Epithelial cell of proximal tubule (primary cell): ENCODE measurements at regions not wholly inside any gene's neighbourhood (a gene's known extent, or its start where the extent isn't known, plus 50 kb on each side); places are given as distances from the start of the nearest gene placed in this dataset.

Experiments
- DNase-seq: peaks from one replicate; pipeline ENCODE4 v3.0.0-alpha.2; 2011; ENCODE audit warnings: low read depth
- H3K4me3 ChIP-seq: 2 replicates; pipeline ENCODE4 v1.5.1; 2011; ENCODE audit warnings: low read depth, mild to moderate bottlenecking, low read length
- CTCF ChIP-seq: conservative IDR thresholded peaks from 2 replicates; pipeline ENCODE4 v1.5.1; 2012; ENCODE audit warnings: low read depth, mild to moderate bottlenecking, low read length

GRCh38 chr2:144237830-144238627 lies 281.9 kb downstream of the ZEB2 start:
- DNase-seq, result no peak
- TF ChIP-seq CTCF, result no peak
- H3K4me3 ChIP-seq, result no peak overlapping the region

- no peak overlapping the region for H3K4me3 ChIP-seq
- TF ChIP-seq CTCF, result no peak
- no peak for DNase-seq
Observed at GRCh38 chr2:144237108-144237507, 282.8 kb downstream of the ZEB2 start.

- no peak overlapping the region for H3K4me3 ChIP-seq
Observed at GRCh38 chr2:144235050-144235449, 284.9 kb downstream of the ZEB2 start.

GRCh38 chr2:144234542-144234871 lies 285.4 kb downstream of the ZEB2 start:
- DNase-seq, result no peak
- no peak overlapping the region for H3K4me3 ChIP-seq
- TF ChIP-seq CTCF, result no peak

More at GRCh38 chr2:144235050-144235449, 284.9 kb downstream of the ZEB2 start:
- TF ChIP-seq CTCF, result no peak
- no peak for DNase-seq

GRCh38 chr2:144233733-144234541 lies 286.0 kb downstream of the ZEB2 start:
- DNase-seq, result no peak
- no peak overlapping the region for H3K4me3 ChIP-seq
- no peak for TF ChIP-seq CTCF

- no peak for TF ChIP-seq CTCF
- no peak overlapping the region for H3K4me3 ChIP-seq
- DNase-seq, result no peak
Observed at GRCh38 chr2:144233317-144233716, 286.6 kb downstream of the ZEB2 start.
